Frontal cortex (tissue), 3 donors: ENCODE measurements at regions not wholly inside any gene's neighbourhood (a gene's known extent, or its start where the extent isn't known, plus 50 kb on each side); places are given as distances from the start of the nearest gene placed in this dataset.

Experiments
- DNase-seq, 2 donors: peaks; one replicate each; pipeline ENCODE4 v3.0.0; 2012; ENCODE audit warnings: low spot score in 2 of 2
- FAIRE-seq: peaks from 2 replicates; lab custom pipeline; 2012; peaks lifted over from hg19 to GRCh38; lab: Jason Lieb, UNC
- donor health status: control.
- donor health status: control.
- donor health status: control.

- FAIRE-seq (no peak), DNase-seq (no peak)
Measured at GRCh38 chr16:86709902-86710601, 131.7 kb downstream of the FOXL1 start.

- DNase-seq, result no peak
- FAIRE-seq, result no peak
Measured at GRCh38 chr16:86710602-86710950, 132.2 kb downstream of the FOXL1 start.

GRCh38 chr16:86712158-86713009, 134.0 kb downstream of the FOXL1 start:
- FAIRE-seq, result no peak

GRCh38 chr16:86713021-86713631, 134.8 kb downstream of the FOXL1 start:
- DNase-seq, result no peak
- no peak for FAIRE-seq

More at GRCh38 chr16:86712158-86713009, 134.0 kb downstream of the FOXL1 start:
- DNase-seq, result no peak

- no peak for FAIRE-seq
- no peak for DNase-seq
Measured at GRCh38 chr16:86714166-86714565, 135.8 kb downstream of the FOXL1 start.

GRCh38 chr16:86716649-86717048, 138.3 kb downstream of the FOXL1 start:
- FAIRE-seq (no peak), DNase-seq (no peak)

GRCh38 chr16:86718118-86718517, 139.8 kb downstream of the FOXL1 start:
- DNase-seq, result no peak
- no peak for FAIRE-seq

- no peak for FAIRE-seq
Measured at GRCh38 chr16:86722970-86723369, 144.6 kb downstream of the FOXL1 start.

GRCh38 chr16:86723689-86724088, 145.3 kb downstream of the FOXL1 start:
- DNase-seq (no peak), FAIRE-seq (no peak)

More at GRCh38 chr16:86722970-86723369, 144.6 kb downstream of the FOXL1 start:
- DNase-seq, result no peak

GRCh38 chr16:86725401-86725800, 147.1 kb downstream of the FOXL1 start:
- DNase-seq (no peak), FAIRE-seq (no peak)

- DNase-seq (no peak), FAIRE-seq (no peak)
Measured at GRCh38 chr16:86726340-86726739, 148.0 kb downstream of the FOXL1 start.

- DNase-seq, result no peak
Measured at GRCh38 chr16:86727131-86727530, 148.8 kb downstream of the FOXL1 start.

GRCh38 chr16:86727632-86728031, 149.3 kb downstream of the FOXL1 start:
- no peak for FAIRE-seq
- no peak for DNase-seq

More at GRCh38 chr16:86727131-86727530, 148.8 kb downstream of the FOXL1 start:
- FAIRE-seq, result no peak

GRCh38 chr16:86729686-86730085, 151.3 kb downstream of the FOXL1 start:
- DNase-seq (no peak), FAIRE-seq (no peak)

- FAIRE-seq (no peak), DNase-seq (no peak)
Measured at GRCh38 chr16:86730086-86730485, 151.7 kb downstream of the FOXL1 start.

- FAIRE-seq, result no peak
- no peak for DNase-seq
Measured at GRCh38 chr16:86730597-86730996, 152.2 kb downstream of the FOXL1 start.

- DNase-seq (no peak), FAIRE-seq (no peak)
Measured at GRCh38 chr16:86732621-86733295, 154.4 kb downstream of the FOXL1 start.

- DNase-seq (no peak), FAIRE-seq (no peak)
Measured at GRCh38 chr16:86733546-86734254, 155.4 kb downstream of the FOXL1 start.

- DNase-seq (no peak), FAIRE-seq (no peak)
Measured at GRCh38 chr16:86734543-86735460, 156.5 kb downstream of the FOXL1 start.
